KMS-11 (cell line): ENCODE measurements at regions not wholly inside any gene's neighbourhood (a gene's known extent, or its start where the extent isn't known, plus 50 kb on each side); places are given as distances from the start of the nearest gene placed in this dataset.

Experiments
- H2AFZ ChIP-seq: fragments of 200-600 bp; sonication (generic); 2 replicates; pipeline ENCODE4 v1.6.1; 2016; ENCODE audit warnings: antibody characterized with exemption, mixed run types, low read depth
- H3K27ac ChIP-seq: fragments of 200-600 bp; sonication (generic); 2 replicates; pipeline ENCODE4 v1.6.1; 2016; ENCODE audit warnings: mild to moderate bottlenecking, mixed run types
- H3K27me3 ChIP-seq: fragments of 200-600 bp; sonication (generic); 2 replicates; pipeline ENCODE4 v1.6.1; 2017; ENCODE audit warnings: mild to moderate bottlenecking, low read depth, mixed run types, moderate library complexity; ENCODE audit not compliant: insufficient read depth
- H3K36me3 ChIP-seq: fragments of 200-600 bp; sonication (generic); 2 replicates; pipeline ENCODE4 v1.6.1; 2017; ENCODE audit warnings: mild to moderate bottlenecking, mixed run types; ENCODE audit not compliant: insufficient read depth
- H3K4me1 ChIP-seq: fragments of 200-600 bp; sonication (generic); 2 replicates; pipeline ENCODE4 v1.6.1; 2016; ENCODE audit warnings: mild to moderate bottlenecking, low read depth, mixed run types; ENCODE audit not compliant: poor library complexity, severe bottlenecking
- H3K4me2 ChIP-seq: fragments of 200-600 bp; sonication (generic); 2 replicates; pipeline ENCODE4 v1.7.0; 2016; ENCODE audit warnings: mild to moderate bottlenecking, mixed run types
- H3K4me3 ChIP-seq: fragments of 200-600 bp; sonication (generic); IDR thresholded peaks from 2 replicates; pipeline ENCODE4 v1.6.1; 2017; ENCODE audit warnings: low read depth, low read length, mixed read lengths; ENCODE audit not compliant: insufficient read depth
- H3K79me2 ChIP-seq: fragments of 200-600 bp; sonication (generic); 2 replicates; pipeline ENCODE4 v1.6.1; 2016; ENCODE audit warnings: low read depth, mixed run types; ENCODE audit not compliant: insufficient read depth
- H3K9ac ChIP-seq: fragments of 200-600 bp; sonication (generic); 2 replicates; pipeline ENCODE4 v1.6.1; 2016; ENCODE audit warnings: mild to moderate bottlenecking, mixed run types
- H4K20me1 ChIP-seq: fragments of 200-600 bp; sonication (generic); 2 replicates; pipeline ENCODE4 v1.6.1; 2016; ENCODE audit warnings: mild to moderate bottlenecking, mixed run types; ENCODE audit not compliant: insufficient read depth
- CTCF ChIP-seq: fragments of 200-600 bp; sonication (generic); conservative IDR thresholded peaks from 2 replicates; pipeline ENCODE4 v1.6.1; 2017; ENCODE audit warnings: low read depth, mild to moderate bottlenecking, antibody characterized with exemption, low read length, moderate library complexity, mixed read lengths

- Histone ChIP-seq H2AFZ (no peak overlapping the region), H3K4me3 (no peak overlapping the region), H3K79me2 (no peaks in the 10 kb centered on the region)
These were observed 362.2 kb downstream of the PDGFC start for GRCh38 chr4:156609421-156609820.

GRCh38 chr4:156608651-156609050, 362.9 kb downstream of the PDGFC start:
- Histone ChIP-seq H3K79me2 (no peaks in the 10 kb centered on the region), H2AFZ (no peak overlapping the region), H3K9ac (no peak overlapping the region), H3K27me3 (no peaks in the 10 kb centered on the region), H4K20me1 (no peaks in the 10 kb centered on the region), H3K27ac (no peak overlapping the region), H3K4me1 (no peaks in the 10 kb centered on the region), H3K36me3 (no peaks in the 10 kb centered on the region), H3K4me3 (no peak overlapping the region), H3K4me2 (no peak overlapping the region)
- TF ChIP-seq CTCF: no peak

More at GRCh38 chr4:156609421-156609820, 362.2 kb downstream of the PDGFC start:
- Histone ChIP-seq H3K9ac (no peak overlapping the region), H3K4me1 (no peaks in the 10 kb centered on the region), H3K27me3 (no peaks in the 10 kb centered on the region), H3K36me3 (no peaks in the 10 kb centered on the region), H3K27ac (no peak overlapping the region), H4K20me1 (no peaks in the 10 kb centered on the region), H3K4me2 (no peak overlapping the region)
- no peak for TF ChIP-seq CTCF

GRCh38 chr4:156607478-156607857, 364.1 kb downstream of the PDGFC start:
- no peak overlapping the region for H3K27ac ChIP-seq
- H2AFZ ChIP-seq: no peak overlapping the region
- H3K4me1 ChIP-seq: no peaks in the 10 kb centered on the region
- no peak overlapping the region for H3K4me2 ChIP-seq
- no peak overlapping the region for H3K4me3 ChIP-seq
- H3K79me2 ChIP-seq: no peaks in the 10 kb centered on the region
- H3K9ac ChIP-seq: no peak overlapping the region
- TF ChIP-seq CTCF: no peak
- no peaks in the 10 kb centered on the region for H3K27me3 ChIP-seq
- no peaks in the 10 kb centered on the region for H4K20me1 ChIP-seq
- no peaks in the 10 kb centered on the region for H3K36me3 ChIP-seq

GRCh38 chr4:156606554-156607477, 364.8 kb downstream of the PDGFC start:
- H3K9ac ChIP-seq: no peak overlapping the region
- TF ChIP-seq CTCF: no peak
- no peak overlapping the region for H3K4me2 ChIP-seq
- no peaks in the 10 kb centered on the region for H3K36me3 ChIP-seq
- H3K27ac ChIP-seq: no peak overlapping the region
- no peak overlapping the region for H3K4me3 ChIP-seq
- no peaks in the 10 kb centered on the region for H4K20me1 ChIP-seq
- H2AFZ ChIP-seq: no peak overlapping the region
- no peaks in the 10 kb centered on the region for H3K79me2 ChIP-seq
- H3K4me1 ChIP-seq: no peaks in the 10 kb centered on the region
- no peaks in the 10 kb centered on the region for H3K27me3 ChIP-seq
